GM12873 (cell line): ENCODE measurements at regions not wholly inside any gene's neighbourhood (a gene's known extent, or its start where the extent isn't known, plus 50 kb on each side); places are given as distances from the start of the nearest gene placed in this dataset.

Source experiments
- CTCF ChIP-seq: IDR thresholded peaks from 2 replicates; pipeline ENCODE4 v1.5.1; 2012; ENCODE audit warnings: low read depth, mild to moderate bottlenecking, moderate library complexity, low read length, control low read depth; ENCODE audit not compliant: insufficient read depth; ENCODE audit errors: missing control alignments

GRCh38 chr2:4725618-4726017 is 966.6 kb upstream of the SOX11 start:
- TF ChIP-seq CTCF = no peak

DNA sequence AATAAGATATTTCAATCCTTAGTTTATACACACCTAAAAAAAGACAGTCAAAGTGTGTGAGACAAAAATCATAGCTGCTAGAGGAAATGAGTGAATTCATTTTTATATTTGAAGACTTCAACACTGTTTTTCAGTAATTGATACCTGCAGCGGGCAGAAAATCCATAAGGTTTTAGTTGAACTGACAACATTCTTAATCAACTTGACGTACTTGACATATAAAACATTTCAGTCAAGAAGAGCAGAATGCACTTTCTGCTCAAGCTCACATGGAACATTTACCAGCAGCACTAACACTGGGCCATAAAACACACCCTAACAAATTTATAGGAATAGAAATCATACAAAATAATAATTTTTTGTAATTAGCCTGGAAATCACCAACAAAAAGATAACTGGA is 959.6 kb upstream of the SOX11 start:
- TF ChIP-seq CTCF = no peak

- TF ChIP-seq CTCF = no peak
Measured at GRCh38 chr2:4745056-4745991, 946.9 kb upstream of the SOX11 start.

DNA sequence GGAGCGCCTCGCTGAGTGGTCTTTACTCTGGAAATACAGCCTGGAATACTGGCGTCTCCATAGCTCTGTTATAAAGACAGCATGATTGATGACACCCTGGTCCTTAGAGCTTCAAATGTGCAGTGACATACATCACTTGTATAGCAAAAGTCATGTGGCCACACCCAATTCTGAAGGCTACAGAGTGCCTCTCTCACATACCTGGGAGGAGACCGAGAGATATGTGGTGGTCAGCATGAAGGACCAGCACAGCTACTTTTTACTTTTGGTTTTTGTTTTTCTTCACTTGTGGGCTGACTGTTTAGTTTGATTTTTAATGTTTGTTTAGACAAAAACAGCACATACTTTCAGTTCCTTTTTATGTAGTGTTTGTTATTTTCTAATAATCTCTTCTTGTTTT is 938.5 kb upstream of the SOX11 start:
- no peak for TF ChIP-seq CTCF

DNA sequence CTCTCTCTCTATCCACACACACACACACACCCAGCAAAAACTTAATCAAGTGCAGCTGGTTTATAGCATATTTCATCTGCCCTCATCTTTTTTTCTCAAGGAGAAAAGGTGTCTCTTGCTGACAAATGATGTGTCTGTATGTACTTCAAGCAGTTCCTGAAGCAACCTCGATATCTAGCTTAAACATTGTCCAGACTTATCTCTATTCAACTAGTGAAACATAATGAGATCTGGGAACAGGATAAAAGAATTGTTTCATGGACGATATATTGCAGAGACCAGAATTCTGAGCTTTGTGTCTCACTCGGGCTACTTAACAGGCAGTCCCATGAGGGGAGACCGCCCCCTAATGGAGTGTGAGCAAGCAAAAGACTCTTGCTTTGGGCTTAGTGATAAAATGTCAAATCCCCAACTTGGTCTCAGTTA is 929.2 kb upstream of the SOX11 start:
- no peak for TF ChIP-seq CTCF

DNA sequence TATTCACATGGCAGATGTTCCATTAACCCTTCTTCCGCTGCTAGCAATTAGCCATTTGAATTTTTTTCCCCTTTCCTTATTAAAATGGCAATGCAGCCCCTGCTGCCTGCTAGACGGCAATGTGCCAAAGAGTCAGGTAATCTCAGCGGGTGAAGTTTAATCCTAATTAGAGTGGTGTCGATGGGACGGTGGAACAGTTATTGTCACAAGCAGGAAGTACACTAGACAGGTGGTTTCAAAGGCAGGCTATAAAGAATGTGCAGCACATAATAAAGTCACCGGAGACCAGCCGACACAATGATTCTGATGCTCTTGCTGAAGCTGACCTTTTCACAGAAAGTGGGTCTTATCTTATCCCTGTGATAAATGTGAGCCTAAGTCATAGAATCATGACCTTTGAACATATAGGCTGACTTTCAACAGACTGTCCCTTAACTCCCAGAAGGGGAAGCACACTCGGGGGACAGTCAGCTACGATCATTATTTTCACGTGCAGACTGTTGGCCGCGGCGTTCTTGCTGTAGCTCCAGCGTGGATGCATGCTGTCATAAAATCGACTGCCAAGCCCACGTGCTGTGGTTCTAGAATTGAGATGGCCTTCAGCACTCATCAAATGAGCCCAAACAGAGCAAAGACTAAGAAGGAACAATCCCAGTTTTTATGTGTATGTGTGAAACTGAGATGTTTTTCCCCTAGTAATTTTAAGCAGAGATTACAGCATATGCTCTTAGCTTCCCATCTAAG is 926.2 kb upstream of the SOX11 start:
- no peak for TF ChIP-seq CTCF

- no peak for TF ChIP-seq CTCF
Measured at GRCh38 chr2:4775668-4776067, 916.5 kb upstream of the SOX11 start.
